Motor neuron (in vitro differentiated cells): ENCODE measurements at regions not wholly inside any gene's neighbourhood (a gene's known extent, or its start where the extent isn't known, plus 50 kb on each side); places are given as distances from the start of the nearest gene placed in this dataset.

Experiments used
- ATAC-seq, 8 experiments: fragments of 200-7000 bp; cut with Tn5 transposase; replicated peaks in 6 of 8; 2 replicates each; pipeline ENCODE4 v1.8.0; 2021; ENCODE audit warnings: mild to moderate bottlenecking in 8 of 8, moderate library complexity in 8 of 8
- H3K27ac ChIP-seq, 2 donors: fragments of 250-450 bp; sonication (Bioruptor Pico); 2 replicates each; pipeline ENCODE4 v1.9.0; 2021; ENCODE audit warnings: antibody characterized with exemption in 2 of 2, mild to moderate bottlenecking in 2 of 2, moderate library complexity in 1 of 2
- H3K4me1 ChIP-seq, 2 donors: fragments of 250-450 bp; sonication (Bioruptor Pico); replicated peaks in 1 of 2; 2 replicates each; pipeline ENCODE4 v1.6.1; 2021; ENCODE audit warnings: antibody characterized with exemption in 2 of 2, mild to moderate bottlenecking in 2 of 2, moderate library complexity in 1 of 2
- H3K4me3 ChIP-seq, 5 donors: fragments of 250-450 bp; sonication (Bioruptor Pico); 2 replicates each; pipeline ENCODE4 v1.9.0; 2021; ENCODE audit warnings: antibody characterized with exemption in 5 of 5, mild to moderate bottlenecking in 5 of 5, moderate library complexity in 4 of 5
- WGBS, 10 experiments: fragments of 450-650 bp; shearing (Covaris generic); methylation state at CpG; one replicate each; pipeline ENCODE4 v1.0.0; 2022; 5-methylcytosine and 5-hydroxymethylcytosine counted together
- in situ Hi-C, 9 experiments: fragments of 400-800 bp; cut with MboI; loops; one replicate each; pipeline ENCODE4 v1.15.0; 2021; ENCODE audit warnings: low sequenced_read_pairs in 9 of 9, low pct_unique_long_range_greater_than_20kb in 2 of 9; ENCODE audit not compliant: unreplicated experiment in 9 of 9

- Histone ChIP-seq H3K27ac (no peak overlapping the region), H3K4me3 (no peak overlapping the region), H3K4me1 (peaks cover 0 to 3% of the 10 kb centered on the region in 2 donors)
- in situ Hi-C loops, result no loop called here
- WGBS, 10 experiments, result 10 to 55% (median 33%) methylated on average over 1 to 7 of the region's 7 CpGs
- peak in 7 of 8 experiments; percentile 56 to 98 (median 77) for ATAC-seq
Measured at GRCh38 chr4:27360790-27361267, 500.2 kb downstream of the STIM2 start.

GRCh38 chr4:27364509-27364908 lies 503.9 kb downstream of the STIM2 start:
- Histone ChIP-seq H3K27ac (no peak overlapping the region), H3K4me3 (no peak overlapping the region), H3K4me1 (peaks cover 0 to 3% of the 10 kb centered on the region in 2 donors)
- WGBS, 10 experiments, result 88 to 100% (median 99%) methylated on average over 1 to 6 of the region's 6 CpGs; no CpG with 5 or more reads in 2 of the 10 experiments
- in situ Hi-C loops, result no loop called here
- ATAC-seq, result no peak

GRCh38 chr4:27366104-27366823 lies 505.6 kb downstream of the STIM2 start:
- in situ Hi-C loops, result no loop called here
- no peak for ATAC-seq
- no peak overlapping the region for H3K27ac ChIP-seq
- H3K4me3 ChIP-seq, result no peak overlapping the region
- H3K4me1 ChIP-seq, result no peaks in the 10 kb centered on the region
- WGBS, 10 experiments, result 0 to 83% (median 18%) methylated on average over 1 to 2 of the region's 2 CpGs; no CpG with 5 or more reads in 2 of the 10 experiments

GRCh38 chr4:27368781-27369180 lies 508.1 kb downstream of the STIM2 start:
- H3K4me1 ChIP-seq, result no peaks in the 10 kb centered on the region
- no peak overlapping the region for H3K4me3 ChIP-seq
- H3K27ac ChIP-seq, result no peak overlapping the region
- WGBS, 10 experiments, result 29 to 80% (median 57%) methylated on average over 1 of the region's 1 CpG; no CpG with 5 or more reads in 7 of the 10 experiments
- no peak for ATAC-seq
- in situ Hi-C loops, result no loop called here

- ATAC-seq, result peak in 2 of 8 experiments; percentile 46 to 66
- Histone ChIP-seq H3K27ac (no peak overlapping the region), H3K4me1 (no peaks in the 10 kb centered on the region), H3K4me3 (no peak overlapping the region)
- 0 to 100% (median 94%) methylated on average over 1 to 4 of the region's 4 CpGs; no CpG with 5 or more reads in 2 of the 10 experiments for WGBS, 10 experiments
- in situ Hi-C loops, result no loop called here
Measured at GRCh38 chr4:27381815-27382214, 521.2 kb downstream of the STIM2 start.

- Histone ChIP-seq H3K4me3 (no peak overlapping the region), H3K4me1 (no peaks in the 10 kb centered on the region), H3K27ac (no peak overlapping the region)
- 0 to 100% (median 0%) methylated on average over 1 of the region's 1 CpG; no CpG with 5 or more reads in 5 of the 10 experiments for WGBS, 10 experiments
- in situ Hi-C loops, result no loop called here
- ATAC-seq, result no peak
Measured at GRCh38 chr4:27387711-27388110, 527.1 kb downstream of the STIM2 start.

GRCh38 chr4:27397886-27398285 lies 537.2 kb downstream of the STIM2 start:
- peak in 3 of 8 experiments; percentile 32 to 53 (median 39) for ATAC-seq
- WGBS, 10 experiments, result 0 to 100% (median 80%) methylated on average over 1 of the region's 1 CpG; no CpG with 5 or more reads in 1 of the 10 experiments
- in situ Hi-C loops, result no loop called here
- Histone ChIP-seq H3K27ac (no peak overlapping the region), H3K4me1 (no peaks in the 10 kb centered on the region), H3K4me3 (no peak overlapping the region)

GRCh38 chr4:27398631-27399310 lies 538.1 kb downstream of the STIM2 start:
- ATAC-seq, result no peak
- H3K4me3 ChIP-seq, result no peak overlapping the region
- 13 to 94% (median 82%) methylated on average over 2 to 7 of the region's 7 CpGs for WGBS, 10 experiments
- H3K27ac ChIP-seq, result no peak overlapping the region
- in situ Hi-C loops, result no loop called here
- H3K4me1 ChIP-seq, result no peaks in the 10 kb centered on the region

- ATAC-seq, result no peak
- 38 to 100% (median 71%) methylated on average over 1 of the region's 1 CpG; no CpG with 5 or more reads in 3 of the 10 experiments for WGBS, 10 experiments
- no peak overlapping the region for H3K4me3 ChIP-seq
- H3K27ac ChIP-seq, result no peak overlapping the region
- H3K4me1 ChIP-seq, result no peaks in the 10 kb centered on the region
- in situ Hi-C loops, result no loop called here
Measured at GRCh38 chr4:27407616-27408015, 547.0 kb downstream of the STIM2 start.

GRCh38 chr4:27412613-27413012 lies 552.0 kb downstream of the STIM2 start:
- 0 to 100% (median 75%) methylated on average over 1 of the region's 1 CpG; no CpG with 5 or more reads in 1 of the 10 experiments for WGBS, 10 experiments
- in situ Hi-C loops, result no loop called here
- no peak overlapping the region for H3K4me3 ChIP-seq
- no peak overlapping the region for H3K27ac ChIP-seq
- peak in 1 of 8 experiments; percentile 56 for ATAC-seq
- no peaks in the 10 kb centered on the region for H3K4me1 ChIP-seq

- 0 to 100% (median 72%) methylated on average over 1 to 3 of the region's 3 CpGs for WGBS, 10 experiments
- H3K27ac ChIP-seq, result no peak overlapping the region
- no peak overlapping the region for H3K4me3 ChIP-seq
- in situ Hi-C loops, result no loop called here
- no peaks in the 10 kb centered on the region for H3K4me1 ChIP-seq
- ATAC-seq, result no peak
Measured at GRCh38 chr4:27414887-27415731, 554.5 kb downstream of the STIM2 start.

- Histone ChIP-seq H3K4me3 (no peak overlapping the region), H3K27ac (no peak overlapping the region), H3K4me1 (no peaks in the 10 kb centered on the region)
- WGBS, 10 experiments, result 0 to 71% (median 0%) methylated on average over 1 of the region's 1 CpG; no CpG with 5 or more reads in 3 of the 10 experiments
- in situ Hi-C loops, result no loop called here
- ATAC-seq, result no peak
Measured at GRCh38 chr4:27428661-27429060, 568.0 kb downstream of the STIM2 start.
